ENCODE measurements at regions not wholly inside any gene's neighbourhood (a gene's known extent, or its start where the extent isn't known, plus 50 kb on each side); places are given as distances from the start of the nearest gene placed in this dataset.

GRCh38 chr5:162911873-162912272, 525.5 kb upstream of the CCNG1 start:
- no peaks in the 10 kb centered on the region for H3K36me3 ChIP-seq
- no peak overlapping the region for H3K4me3 ChIP-seq
- H3K9me3 ChIP-seq = no peaks in the 10 kb centered on the region
- H3K27ac ChIP-seq = no peak overlapping the region
- no peak for DNase-seq (ENCODE audit: low spot score in 2 of 2)
- no peak for TF ChIP-seq CTCF (IDR thresholded peaks at IDR 0.05)
- TF ChIP-seq POLR2AphosphoS5 (IDR thresholded peaks at IDR 0.05) = no peak
- no peak for TF ChIP-seq EP300 (IDR thresholded peaks at IDR 0.05)
- no peaks in the 10 kb centered on the region for H3K4me1 ChIP-seq
- 22% methylated on average over 2 of the region's 2 CpGs for WGBS
- no peaks in the 10 kb centered on the region for H3K27me3 ChIP-seq

GRCh38 chr5:162916368-162916767, 521.0 kb upstream of the CCNG1 start:
- Histone ChIP-seq H3K27ac (no peak overlapping the region), H3K27me3 (no peaks in the 10 kb centered on the region), H3K9me3 (peaks cover 4% of the 10 kb centered on the region), H3K36me3 (no peaks in the 10 kb centered on the region), H3K4me3 (no peak overlapping the region), H3K4me1 (no peaks in the 10 kb centered on the region)
- WGBS = 77% methylated on average over 2 of the region's 2 CpGs
- no peak for DNase-seq (ENCODE audit: low spot score in 2 of 2)
- TF ChIP-seq POLR2AphosphoS5 (IDR thresholded peaks at IDR 0.05) (no peak), EP300 (IDR thresholded peaks at IDR 0.05) (no peak), CTCF (IDR thresholded peaks at IDR 0.05) (no peak), POLR2A (IDR thresholded peaks at IDR 0.05) (no peak)

- Histone ChIP-seq H3K27ac (no peak overlapping the region), H3K36me3 (no peaks in the 10 kb centered on the region), H3K4me1 (no peaks in the 10 kb centered on the region), H3K27me3 (no peaks in the 10 kb centered on the region), H3K4me3 (no peak overlapping the region), H3K9me3 (peaks cover 8% of the 10 kb centered on the region)
- DNase-seq (ENCODE audit: low spot score in 2 of 2) = no peak
- no peak for TF ChIP-seq POLR2AphosphoS5 (IDR thresholded peaks at IDR 0.05)
- TF ChIP-seq EP300 (IDR thresholded peaks at IDR 0.05) = no peak
- TF ChIP-seq POLR2A (IDR thresholded peaks at IDR 0.05) = no peak
- TF ChIP-seq CTCF (IDR thresholded peaks at IDR 0.05) = no peak
- WGBS = 60% methylated on average over 2 of the region's 2 CpGs
These were observed 508.3 kb upstream of the CCNG1 start for GRCh38 chr5:162929104-162929503.

- Histone ChIP-seq H3K4me1 (no peaks in the 10 kb centered on the region), H3K9me3 (peaks cover 25% of the 10 kb centered on the region), H3K27ac (no peak overlapping the region), H3K27me3 (no peaks in the 10 kb centered on the region), H3K36me3 (no peaks in the 10 kb centered on the region), H3K4me3 (no peak overlapping the region)
- TF ChIP-seq CTCF (IDR thresholded peaks at IDR 0.05) (no peak), EP300 (IDR thresholded peaks at IDR 0.05) (no peak), POLR2A (IDR thresholded peaks at IDR 0.05) (no peak), POLR2AphosphoS5 (IDR thresholded peaks at IDR 0.05) (no peak)
- no peak for DNase-seq (ENCODE audit: low spot score in 2 of 2)
- 79% methylated on average over 2 of the region's 2 CpGs for WGBS
These were observed 505.9 kb upstream of the CCNG1 start for GRCh38 chr5:162931501-162931900.

- WGBS = 71% methylated on average over 4 of the region's 4 CpGs
- no peaks in the 10 kb centered on the region for H3K4me1 ChIP-seq
- H3K9me3 ChIP-seq = peaks cover 7% of the 10 kb centered on the region
- no peaks in the 10 kb centered on the region for H3K27me3 ChIP-seq
- no peak overlapping the region for H3K4me3 ChIP-seq
- H3K36me3 ChIP-seq = no peaks in the 10 kb centered on the region
- no peak for TF ChIP-seq POLR2A (IDR thresholded peaks at IDR 0.05)
- no peak for TF ChIP-seq CTCF (IDR thresholded peaks at IDR 0.05)
- no peak for TF ChIP-seq EP300 (IDR thresholded peaks at IDR 0.05)
- no peak for TF ChIP-seq POLR2AphosphoS5 (IDR thresholded peaks at IDR 0.05)
- DNase-seq (ENCODE audit: low spot score in 2 of 2) = no peak
- no peak overlapping the region for H3K27ac ChIP-seq
These were observed 497.4 kb upstream of the CCNG1 start for GRCh38 chr5:162939991-162940390.
